ENCODE measurements at regions not wholly inside any gene's neighbourhood (a gene's known extent, or its start where the extent isn't known, plus 50 kb on each side); places are given as distances from the start of the nearest gene placed in this dataset.

DNA sequence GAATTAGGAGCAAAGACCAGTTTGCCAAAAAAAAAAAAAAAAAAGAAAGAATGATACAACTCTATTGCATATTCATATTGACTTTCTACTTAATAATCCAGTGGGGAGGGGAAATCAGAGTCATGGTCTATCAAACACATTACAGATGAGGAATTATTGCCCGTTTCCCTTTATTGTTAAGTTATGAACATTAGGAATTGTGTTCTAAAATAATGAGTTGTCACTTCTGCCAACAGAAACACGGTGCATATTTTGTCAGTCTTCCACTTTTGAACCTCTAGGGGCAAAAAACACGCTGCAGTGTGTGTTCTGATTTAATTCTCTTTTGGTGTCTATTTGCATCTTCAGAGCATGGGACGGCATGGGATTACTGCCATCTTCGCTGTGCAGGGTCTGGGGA is 115.7 kb upstream of the RHOBTB1 start:
- H3K4me1 ChIP-seq (ENCODE audit: control insufficient read depth, insufficient read depth, low read length) = no peaks in the 10 kb centered on the region
- no peak overlapping the region for H3K4me3 ChIP-seq (ENCODE audit: insufficient read depth, low read depth, low read length)
- no peak overlapping the region for H2BK20ac ChIP-seq (ENCODE audit: low read depth, low read length)
- no peaks in the 10 kb centered on the region for H3K9me3 ChIP-seq (ENCODE audit: control insufficient read depth, insufficient read depth, low read length)
- H3K79me1 ChIP-seq (ENCODE audit: low read depth in 1 of 2, low read length in 2 of 2) = no peaks in the 10 kb centered on the region
- CTCF ChIA-PET = interaction anchor here (0.7 kb wide), 1 partner anchor 36 kb away, joined by 3 read pairs; no protein-coding TSS in a partner anchor
- H3K27me3 ChIP-seq (ENCODE audit: control insufficient read depth, insufficient read depth, low read length) = no peaks in the 10 kb centered on the region
- in situ Hi-C loops (cut with MboI; ENCODE audit: low sequenced_read_pairs) = no loop called here
- no peak overlapping the region for H3K14ac ChIP-seq (replicated peaks; ENCODE audit: low read depth, low read length)
- no CpG with 5 or more reads among the region's 5 CpGs for WGBS, 2 experiments (ENCODE audit: extremely low coverage in 2 of 2, insufficient read length in 1 of 2)
- dilution Hi-C loops (cut with HindIII; ENCODE audit: low sequenced_read_pairs, unreplicated experiment) = no loop called here
- intact Hi-C loops (cut with micrococcal nuclease) = no loop called here
- H3K9ac ChIP-seq (ENCODE audit: low read depth, low read length) = no peak overlapping the region
- ATAC-seq (ENCODE audit: low read depth) (no peak), DNase-seq (no peak)
- POLR2A ChIA-PET (ENCODE audit: unreplicated experiment) = no interaction called here
- H3K9me1 ChIP-seq (ENCODE audit: insufficient read depth, low read length) = no peaks in the 10 kb centered on the region
- no peak overlapping the region for H2BK15ac ChIP-seq (ENCODE audit: low read depth, low read length)
- no peak overlapping the region for H3K27ac ChIP-seq (ENCODE audit: insufficient read depth, low read length)
- no peak overlapping the region for H2BK120ac ChIP-seq (ENCODE audit: low read depth, low read length)
- no peak overlapping the region for H2AFZ ChIP-seq (replicated peaks; ENCODE audit: low read length, poor library complexity)
- no peak overlapping the region for H3K4me2 ChIP-seq (ENCODE audit: low read depth, low read length)
- no peak overlapping the region for H3K23ac ChIP-seq (ENCODE audit: low read depth, low read length)
- no peaks in the 10 kb centered on the region for H4K20me1 ChIP-seq (ENCODE audit: insufficient read depth, low read length)
- no peak overlapping the region for H2AK9ac ChIP-seq (replicated peaks; ENCODE audit: low read depth, low read length, poor library complexity)
- BruUV-seq (replicated peaks) = no TSS peak
- no peak overlapping the region for H3K56ac ChIP-seq (ENCODE audit: extremely low read depth, insufficient read depth, low read length)
- no peak overlapping the region for H2BK5ac ChIP-seq (ENCODE audit: low read depth, low read length, poor library complexity, severe bottlenecking)
- H3K4ac ChIP-seq (ENCODE audit: low read depth, low read length) = no peak overlapping the region
- no peaks in the 10 kb centered on the region for H3K36me3 ChIP-seq (ENCODE audit: control insufficient read depth, insufficient read depth, low read length)
- H4K5ac ChIP-seq (ENCODE audit: low read depth, low read length) = no peak overlapping the region
- H2AK5ac ChIP-seq (ENCODE audit: low read depth, low read length) = no peak overlapping the region
- H4K91ac ChIP-seq (ENCODE audit: insufficient read depth, low read depth, low read length) = no peak overlapping the region
- H3K18ac ChIP-seq (ENCODE audit: low read depth, low read length) = no peak overlapping the region
- TF ChIP-seq RFX5 (IDR thresholded peaks at IDR 0.05; ENCODE audit: low read depth, low read length) = no peak
- TF ChIP-seq RCOR1 (IDR thresholded peaks at IDR 0.05; ENCODE audit: insufficient replicate concordance, low read length) = no peak
- no peak for TF ChIP-seq POLR2A (IDR thresholded peaks at IDR 0.05; ENCODE audit: low read depth, low read length)
- TF ChIP-seq NFE2L2 (IDR thresholded peaks at IDR 0.05; ENCODE audit: low read depth, low read length) = no peak
- TF ChIP-seq CEBPB (IDR thresholded peaks at IDR 0.05; ENCODE audit: low read depth, low read length) = no peak
- no peak for TF ChIP-seq MXI1 (IDR thresholded peaks at IDR 0.05; ENCODE audit: borderline replicate concordance, low read depth, low read length)
- TF ChIP-seq BHLHE40 (IDR thresholded peaks at IDR 0.05; ENCODE audit: low read depth, low read length) = no peak
- TF ChIP-seq, protein P1, sequence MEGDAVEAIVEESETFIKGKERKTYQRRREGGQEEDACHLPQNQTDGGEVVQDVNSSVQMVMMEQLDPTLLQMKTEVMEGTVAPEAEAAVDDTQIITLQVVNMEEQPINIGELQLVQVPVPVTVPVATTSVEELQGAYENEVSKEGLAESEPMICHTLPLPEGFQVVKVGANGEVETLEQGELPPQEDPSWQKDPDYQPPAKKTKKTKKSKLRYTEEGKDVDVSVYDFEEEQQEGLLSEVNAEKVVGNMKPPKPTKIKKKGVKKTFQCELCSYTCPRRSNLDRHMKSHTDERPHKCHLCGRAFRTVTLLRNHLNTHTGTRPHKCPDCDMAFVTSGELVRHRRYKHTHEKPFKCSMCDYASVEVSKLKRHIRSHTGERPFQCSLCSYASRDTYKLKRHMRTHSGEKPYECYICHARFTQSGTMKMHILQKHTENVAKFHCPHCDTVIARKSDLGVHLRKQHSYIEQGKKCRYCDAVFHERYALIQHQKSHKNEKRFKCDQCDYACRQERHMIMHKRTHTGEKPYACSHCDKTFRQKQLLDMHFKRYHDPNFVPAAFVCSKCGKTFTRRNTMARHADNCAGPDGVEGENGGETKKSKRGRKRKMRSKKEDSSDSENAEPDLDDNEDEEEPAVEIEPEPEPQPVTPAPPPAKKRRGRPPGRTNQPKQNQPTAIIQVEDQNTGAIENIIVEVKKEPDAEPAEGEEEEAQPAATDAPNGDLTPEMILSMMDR (conservative IDR thresholded peaks at IDR 0.05; ENCODE audit: low read depth, low read length) = no peak
- no peak for TF ChIP-seq FOS (IDR thresholded peaks at IDR 0.05; ENCODE audit: low read depth, low read length)
- TF ChIP-seq SMC3 (IDR thresholded peaks at IDR 0.05; ENCODE audit: low read depth, low read length) = no peak
- TF ChIP-seq, protein P2, sequence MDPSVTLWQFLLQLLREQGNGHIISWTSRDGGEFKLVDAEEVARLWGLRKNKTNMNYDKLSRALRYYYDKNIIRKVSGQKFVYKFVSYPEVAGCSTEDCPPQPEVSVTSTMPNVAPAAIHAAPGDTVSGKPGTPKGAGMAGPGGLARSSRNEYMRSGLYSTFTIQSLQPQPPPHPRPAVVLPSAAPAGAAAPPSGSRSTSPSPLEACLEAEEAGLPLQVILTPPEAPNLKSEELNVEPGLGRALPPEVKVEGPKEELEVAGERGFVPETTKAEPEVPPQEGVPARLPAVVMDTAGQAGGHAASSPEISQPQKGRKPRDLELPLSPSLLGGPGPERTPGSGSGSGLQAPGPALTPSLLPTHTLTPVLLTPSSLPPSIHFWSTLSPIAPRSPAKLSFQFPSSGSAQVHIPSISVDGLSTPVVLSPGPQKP (IDR thresholded peaks at IDR 0.05; ENCODE audit: borderline replicate concordance, low read depth, low read length) = no peak
- TF ChIP-seq, protein P3, sequence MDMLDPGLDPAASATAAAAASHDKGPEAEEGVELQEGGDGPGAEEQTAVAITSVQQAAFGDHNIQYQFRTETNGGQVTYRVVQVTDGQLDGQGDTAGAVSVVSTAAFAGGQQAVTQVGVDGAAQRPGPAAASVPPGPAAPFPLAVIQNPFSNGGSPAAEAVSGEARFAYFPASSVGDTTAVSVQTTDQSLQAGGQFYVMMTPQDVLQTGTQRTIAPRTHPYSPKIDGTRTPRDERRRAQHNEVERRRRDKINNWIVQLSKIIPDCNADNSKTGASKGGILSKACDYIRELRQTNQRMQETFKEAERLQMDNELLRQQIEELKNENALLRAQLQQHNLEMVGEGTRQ (IDR thresholded peaks at IDR 0.05; ENCODE audit: low read depth, low read length) = no peak
- no peak for TF ChIP-seq MAFK (IDR thresholded peaks at IDR 0.05; ENCODE audit: low read depth, low read length)
- no peak overlapping the region for H4K8ac ChIP-seq (ENCODE audit: low read depth in 2 of 2, low read length in 2 of 2)
